Endothelial cell of umbilical vein (primary cell): ENCODE measurements at regions not wholly inside any gene's neighbourhood (a gene's known extent, or its start where the extent isn't known, plus 50 kb on each side); places are given as distances from the start of the nearest gene placed in this dataset.

ENCODE experiments used
- BruUV-seq: library from RNA; stranded (reverse); fragments of 400-500 nt; replicated peaks from 2 replicates; lab custom pipeline; 2021; lab: Mats Ljungman, UMichigan
- CTCF ChIA-PET: fragments of 300-600, 350-600 bp; sonication (Branson Sonifier 250); formaldehyde crosslinking; loops from one replicate; lab custom pipeline; 2021; ENCODE audit warnings: antibody characterized with exemption, inconsistent platforms; lab: Charles Lee
- POLR2A ChIA-PET: fragments of 300-600, 350-600 bp; sonication (Branson Sonifier 250); formaldehyde crosslinking; loops from one replicate; lab custom pipeline; 2021; ENCODE audit warnings: antibody characterized with exemption, inconsistent platforms; lab: Charles Lee
- DNase-seq: peaks from one replicate; pipeline ENCODE4 v3.0.0-alpha.2; 2011; ENCODE audit warnings: low read depth, low spot score
- FAIRE-seq: peaks from 2 replicates; lab custom pipeline; 2011; peaks lifted over from hg19 to GRCh38; lab: Jason Lieb, UNC
- H2AFZ ChIP-seq: 2 replicates; pipeline ENCODE4 v1.6.0; 2012; ENCODE audit warnings: low read depth, low read length, control low read depth, inconsistent platforms
- H3K27ac ChIP-seq: 2 replicates; pipeline ENCODE4 v1.5.1; 2011; ENCODE audit warnings: low read depth, mild to moderate bottlenecking, control low read depth, low read length, moderate library complexity; ENCODE audit not compliant: insufficient read depth
- H3K27me3 ChIP-seq, 2 experiments: 2 replicates each; pipeline versions ENCODE4 v1.6.0 to v1.6.1; 2011; ENCODE audit warnings: low read length in 2 of 2, mixed read lengths in 1 of 2; ENCODE audit not compliant: control insufficient read depth in 2 of 2, insufficient read depth in 2 of 2
- H3K36me3 ChIP-seq, 2 experiments: 2 replicates in 1 of 2; 3 replicates in 1 of 2; pipeline ENCODE4 v1.5.1; 2011; ENCODE audit warnings: low read length in 2 of 2, mild to moderate bottlenecking in 1 of 2, moderate library complexity in 1 of 2; ENCODE audit not compliant: control insufficient read depth in 2 of 2, insufficient read depth in 2 of 2; ENCODE audit errors: extremely low read depth in 1 of 2
- H3K4me1 ChIP-seq: 3 replicates; pipeline ENCODE4 v1.5.1; 2011; ENCODE audit warnings: mild to moderate bottlenecking, low read length; ENCODE audit not compliant: control insufficient read depth, insufficient read depth; ENCODE audit errors: extremely low read depth
- H3K4me2 ChIP-seq: 2 replicates; pipeline ENCODE4 v1.6.1; 2011; ENCODE audit warnings: low read length, control low read depth, mixed read lengths; ENCODE audit not compliant: insufficient read depth
- H3K4me3 ChIP-seq, 3 experiments: fragments of 200-600 bp in 1 of 3; sonication (generic), shearing (Covaris generic) in 1 of 3; replicated peaks in 1 of 3; 2 replicates each; pipeline ENCODE4 v1.5.1; 2011 to 2016; ENCODE audit warnings: control low read depth in 3 of 3, low read length in 3 of 3, mild to moderate bottlenecking in 2 of 3, inconsistent platforms in 1 of 3, low read depth in 1 of 3, moderate library complexity in 1 of 3; ENCODE audit not compliant: insufficient read depth in 1 of 3
- H3K79me2 ChIP-seq: 2 replicates; pipeline ENCODE4 v1.6.0; 2012; ENCODE audit warnings: low read length, inconsistent platforms; ENCODE audit not compliant: control insufficient read depth, insufficient read depth
- H3K9ac ChIP-seq: replicated peaks from 2 replicates; pipeline ENCODE3; 2011; ENCODE audit warnings: low read length, control low read depth; ENCODE audit not compliant: insufficient read depth; ENCODE audit errors: extremely low read depth
- H3K9me1 ChIP-seq: replicated peaks from 3 replicates; pipeline ENCODE4 v1.6.0; 2011; ENCODE audit warnings: mild to moderate bottlenecking, low read length; ENCODE audit not compliant: control insufficient read depth, insufficient read depth; ENCODE audit errors: extremely low read depth
- H3K9me3 ChIP-seq: replicated peaks from 2 replicates; pipeline ENCODE4 v1.5.1; 2012; ENCODE audit warnings: low read length, inconsistent platforms; ENCODE audit not compliant: control insufficient read depth, insufficient read depth
- H4K20me1 ChIP-seq: replicated peaks from 2 replicates; pipeline ENCODE3; 2011; ENCODE audit warnings: mild to moderate bottlenecking, low read length; ENCODE audit not compliant: control insufficient read depth, insufficient read depth; ENCODE audit errors: extremely low read depth
- GATA2 ChIP-seq: IDR thresholded peaks from 2 replicates; pipeline ENCODE4 v1.7.0; 2011; ENCODE audit warnings: low read depth, mild to moderate bottlenecking, moderate library complexity, mixed read lengths, low read length; ENCODE audit not compliant: insufficient read length, insufficient read depth
- POLR2A ChIP-seq: IDR thresholded peaks from 2 replicates; pipeline ENCODE4 v1.6.1; 2012; ENCODE audit warnings: low read depth, mild to moderate bottlenecking, control low read depth, low read length
- dilution Hi-C: fragments of 300-500 bp; cut with MboI; formaldehyde crosslinking; loops from one replicate; pipeline ENCODE4 v1.15.0; 2019; ENCODE audit warnings: low sequenced_read_pairs; ENCODE audit not compliant: extremely low pct_ligation_motif_present
- intact Hi-C: fragments of 100-400 bp; cut with micrococcal nuclease; formaldehyde crosslinking; loops from one replicate; pipeline ENCODE4 v1.10.0; 2022
- TF ChIP-seq, protein P1 (sequence below), 2 donors: IDR thresholded peaks; 1 replicate in 1 of 2; 2 replicates in 1 of 2; pipeline ENCODE4 v1.5.1; 2011; ENCODE audit warnings: low read length in 2 of 2, mild to moderate bottlenecking in 2 of 2, moderate library complexity in 2 of 2, control low read depth in 1 of 2, inconsistent platforms in 1 of 2, low read depth in 1 of 2; ENCODE audit not compliant: insufficient read depth in 1 of 2; ENCODE audit errors: extremely low read depth in 1 of 2

GRCh38 chr4:186844059-186844681 is 120.5 kb upstream of the FAT1 start:
- FAIRE-seq (peak; percentile 84), DNase-seq (peak; percentile 85)
- intact Hi-C loops: loop anchor here (1.0 to 2.0 kb wide), 4 partner anchors 11 to 118 kb away; no protein-coding TSS in a partner anchor
- CTCF ChIA-PET: interaction anchor here (1.2 to 1.9 kb wide), 4 partner anchors 9 to 18 kb away, joined by 3 to 8 read pairs (median 6); no protein-coding TSS in a partner anchor
- Histone ChIP-seq H3K79me2 (no peaks in the 10 kb centered on the region), H3K4me1 (peaks cover 41% of the 10 kb centered on the region), H2AFZ (peak overlapping the region; percentile 65), H3K27ac (peak overlapping the region; percentile 95), H3K36me3 (no peaks in the 10 kb centered on the region), H3K9me3 (no peaks in the 10 kb centered on the region), H3K27me3 (no peaks in the 10 kb centered on the region), H3K9me1 (no peaks in the 10 kb centered on the region), H3K4me3 (peak overlapping the region in 1 of 3 experiments; percentile 34), H3K9ac (peak overlapping the region; percentile 90), H3K4me2 (peak overlapping the region; percentile 88), H4K20me1 (no peaks in the 10 kb centered on the region)
- TF ChIP-seq GATA2 (peak; percentile 12), POLR2A (peak; percentile 27)
- TF ChIP-seq, protein P1, sequence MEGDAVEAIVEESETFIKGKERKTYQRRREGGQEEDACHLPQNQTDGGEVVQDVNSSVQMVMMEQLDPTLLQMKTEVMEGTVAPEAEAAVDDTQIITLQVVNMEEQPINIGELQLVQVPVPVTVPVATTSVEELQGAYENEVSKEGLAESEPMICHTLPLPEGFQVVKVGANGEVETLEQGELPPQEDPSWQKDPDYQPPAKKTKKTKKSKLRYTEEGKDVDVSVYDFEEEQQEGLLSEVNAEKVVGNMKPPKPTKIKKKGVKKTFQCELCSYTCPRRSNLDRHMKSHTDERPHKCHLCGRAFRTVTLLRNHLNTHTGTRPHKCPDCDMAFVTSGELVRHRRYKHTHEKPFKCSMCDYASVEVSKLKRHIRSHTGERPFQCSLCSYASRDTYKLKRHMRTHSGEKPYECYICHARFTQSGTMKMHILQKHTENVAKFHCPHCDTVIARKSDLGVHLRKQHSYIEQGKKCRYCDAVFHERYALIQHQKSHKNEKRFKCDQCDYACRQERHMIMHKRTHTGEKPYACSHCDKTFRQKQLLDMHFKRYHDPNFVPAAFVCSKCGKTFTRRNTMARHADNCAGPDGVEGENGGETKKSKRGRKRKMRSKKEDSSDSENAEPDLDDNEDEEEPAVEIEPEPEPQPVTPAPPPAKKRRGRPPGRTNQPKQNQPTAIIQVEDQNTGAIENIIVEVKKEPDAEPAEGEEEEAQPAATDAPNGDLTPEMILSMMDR (IDR thresholded peaks at IDR 0.05; ENCODE audit: extremely low read depth in 1 of 2, insufficient read depth in 1 of 2, low read depth in 1 of 2, low read length in 2 of 2): no peak
- dilution Hi-C loops: no loop called here
- BruUV-seq: no TSS peak
- POLR2A ChIA-PET: no interaction called here
